Kidney glomerular epithelial cell (primary cell): ENCODE measurements at regions not wholly inside any gene's neighbourhood (a gene's known extent, or its start where the extent isn't known, plus 50 kb on each side); places are given as distances from the start of the nearest gene placed in this dataset.

Experiments
- DNase-seq: peaks from one replicate; lab custom pipeline; 2025; lab: John Stamatoyannopoulos, UW

DNA sequence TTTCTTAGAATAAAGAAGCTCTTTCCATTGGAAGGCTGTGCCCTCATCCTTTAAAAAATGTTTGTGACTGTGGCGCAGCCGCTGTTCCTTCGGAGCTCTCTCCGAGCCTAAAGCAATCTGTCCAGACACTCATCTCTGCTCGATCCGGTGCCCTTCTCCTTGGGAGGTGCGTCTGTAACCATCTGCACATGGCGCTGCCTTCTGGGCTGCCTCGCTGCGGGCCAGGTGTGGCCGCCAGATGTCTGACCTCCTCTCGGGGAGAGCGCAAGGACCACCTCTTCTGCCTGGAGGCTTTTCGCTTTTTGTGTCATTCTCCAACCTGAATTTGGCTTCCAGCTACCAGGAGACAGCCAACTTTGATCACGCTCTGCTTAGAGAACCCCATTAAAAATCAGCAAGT lies 153.4 kb upstream of the PTCH1 start:
- no peak for DNase-seq

DNA sequence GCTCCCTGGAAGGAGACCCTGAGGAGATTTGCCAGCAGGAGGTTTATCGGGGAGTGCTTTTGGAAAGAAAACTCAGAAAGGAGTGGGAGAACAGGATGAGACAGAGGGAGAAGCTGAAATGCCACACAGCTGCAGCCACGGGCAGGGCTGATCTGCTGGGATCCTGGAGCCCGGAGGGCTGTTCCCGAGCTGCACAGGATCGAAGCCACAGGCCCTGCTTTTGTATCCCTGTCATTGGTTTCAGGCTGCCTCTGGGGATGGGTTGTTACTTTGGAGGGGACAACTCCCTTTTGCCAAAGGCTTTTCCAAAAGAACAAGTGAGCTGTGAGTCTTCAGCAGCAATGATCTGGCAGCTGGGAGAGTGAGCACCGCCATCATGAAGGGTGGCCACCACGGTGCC lies 152.5 kb upstream of the PTCH1 start:
- DNase-seq = no peak

DNA sequence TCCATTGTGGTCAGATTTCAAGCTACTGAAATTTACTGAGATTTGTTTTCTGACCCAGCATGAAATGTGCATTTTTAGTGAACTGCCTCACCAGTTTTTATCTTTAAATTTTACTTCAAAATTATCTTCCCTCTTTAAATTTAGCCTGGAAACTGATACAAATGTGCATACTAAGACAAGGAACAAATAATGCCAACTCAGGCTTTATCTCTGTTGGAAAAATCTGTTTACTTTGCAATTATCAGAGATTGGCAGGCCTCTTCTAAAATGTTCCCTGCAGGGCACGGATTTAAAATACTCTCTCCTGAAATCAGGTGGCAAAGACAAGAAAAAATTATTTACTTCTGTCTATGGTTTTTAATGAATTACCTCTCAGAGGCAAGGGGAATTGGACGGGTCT lies 151.0 kb upstream of the PTCH1 start:
- no peak for DNase-seq

DNA sequence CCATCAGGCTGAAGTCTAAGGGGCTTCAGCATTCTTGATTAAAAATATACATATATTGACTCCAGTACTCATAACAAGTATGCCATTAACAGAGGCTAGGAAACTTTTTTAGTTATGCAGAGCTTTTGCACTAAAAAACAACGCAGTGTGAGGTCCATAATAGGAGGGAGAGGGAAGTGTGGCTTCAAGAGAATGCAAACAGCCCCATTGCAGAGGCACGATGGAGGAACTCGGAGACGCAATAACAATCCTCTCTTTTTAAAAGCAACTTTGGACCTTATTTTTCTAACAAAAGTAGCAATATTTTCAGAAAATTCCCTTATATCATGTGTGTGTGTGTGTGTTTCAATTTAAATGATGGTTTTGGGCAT lies 150.0 kb upstream of the PTCH1 start:
- DNase-seq = no peak

DNA sequence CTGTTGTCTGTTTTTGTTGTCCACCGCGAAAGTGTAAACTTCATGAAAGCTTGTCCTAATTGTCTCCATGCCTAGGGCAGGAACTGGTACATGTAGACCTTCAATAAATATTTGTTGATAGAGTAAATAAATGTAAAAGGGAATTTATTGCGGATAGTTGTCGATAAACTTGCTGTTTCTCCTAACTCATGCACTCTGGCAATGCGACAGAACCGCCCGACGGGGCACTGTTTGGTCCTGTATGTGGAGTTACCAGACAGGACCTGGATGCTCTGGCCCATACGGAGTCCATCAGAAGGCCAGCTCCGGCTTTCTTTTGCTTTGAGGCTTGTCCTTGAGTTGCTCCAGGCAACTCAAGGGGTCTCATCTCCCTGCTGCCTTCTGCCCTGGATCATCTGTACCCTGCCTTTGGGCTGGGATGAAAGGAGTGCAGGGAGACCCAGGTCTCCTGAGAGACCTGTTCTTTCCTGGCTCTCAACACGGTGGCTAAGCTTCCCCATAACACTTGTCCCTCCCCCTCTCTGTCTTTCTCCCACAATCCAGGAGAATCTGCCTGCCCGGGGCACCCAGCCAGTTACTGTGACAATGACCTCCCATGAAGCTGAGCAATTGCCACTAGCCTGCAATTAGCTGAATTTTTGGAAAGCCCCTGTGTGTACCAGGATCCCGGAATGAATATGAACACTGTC lies 149.5 kb upstream of the PTCH1 start:
- no peak for DNase-seq

DNA sequence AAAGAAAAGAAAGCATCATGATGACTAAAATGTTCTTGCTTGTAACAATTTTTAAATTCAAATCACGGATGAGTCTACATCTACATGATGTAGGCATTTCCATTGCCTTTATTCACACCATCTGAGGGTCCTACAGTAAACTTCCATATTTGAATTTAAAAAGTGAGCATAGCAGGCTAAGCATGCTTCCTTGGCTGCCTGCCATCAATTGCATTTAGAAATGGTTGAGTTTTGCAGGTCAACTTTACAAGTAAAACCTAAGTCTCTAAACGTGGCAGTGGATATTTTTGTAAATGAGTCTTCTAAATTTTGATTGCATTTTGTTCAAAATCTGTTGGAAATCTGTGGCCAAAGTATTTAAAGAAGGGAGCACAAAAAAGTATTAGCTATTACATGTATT lies 136.5 kb upstream of the PTCH1 start:
- DNase-seq = no peak

DNA sequence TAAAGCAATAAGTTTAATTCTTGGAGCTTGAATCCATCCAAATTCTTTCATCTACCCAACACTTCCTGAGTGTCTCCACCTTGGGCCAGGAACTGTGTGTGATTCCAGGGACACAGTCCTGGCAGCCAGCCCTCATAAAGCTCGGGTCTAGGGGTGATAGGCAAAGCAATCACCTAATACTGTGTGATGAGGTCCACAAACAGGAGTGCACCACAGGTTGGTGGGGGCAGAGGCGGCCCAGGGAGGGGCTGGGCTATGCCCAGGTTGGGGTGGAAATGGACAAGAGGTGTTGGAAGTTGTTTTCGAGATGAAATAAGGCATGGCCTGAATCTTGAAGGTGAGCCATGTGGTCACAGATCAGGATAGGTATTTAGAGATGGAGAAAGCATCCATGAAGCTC lies 133.9 kb upstream of the PTCH1 start:
- DNase-seq = no peak

DNA sequence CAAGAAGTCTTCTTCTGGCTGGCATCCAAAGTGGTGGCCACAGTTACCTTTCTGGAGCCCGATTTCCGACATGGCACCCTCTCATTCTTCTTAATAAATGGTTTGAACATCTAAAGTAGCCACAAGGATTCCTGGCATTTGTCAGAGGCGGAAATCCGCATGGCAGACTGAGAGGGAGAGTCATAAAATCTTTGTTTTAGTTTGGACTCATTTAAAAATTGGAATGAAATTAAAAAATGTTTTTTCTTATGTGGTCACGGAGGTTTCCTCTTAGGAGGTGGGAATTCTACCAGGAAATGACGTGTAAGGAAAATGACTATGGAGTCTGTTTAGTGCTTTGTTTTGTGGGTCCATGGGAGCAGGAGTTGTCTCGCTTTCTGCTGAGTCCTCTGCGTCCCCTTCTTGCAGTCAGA lies 133.0 kb upstream of the PTCH1 start:
- no peak for DNase-seq

DNA sequence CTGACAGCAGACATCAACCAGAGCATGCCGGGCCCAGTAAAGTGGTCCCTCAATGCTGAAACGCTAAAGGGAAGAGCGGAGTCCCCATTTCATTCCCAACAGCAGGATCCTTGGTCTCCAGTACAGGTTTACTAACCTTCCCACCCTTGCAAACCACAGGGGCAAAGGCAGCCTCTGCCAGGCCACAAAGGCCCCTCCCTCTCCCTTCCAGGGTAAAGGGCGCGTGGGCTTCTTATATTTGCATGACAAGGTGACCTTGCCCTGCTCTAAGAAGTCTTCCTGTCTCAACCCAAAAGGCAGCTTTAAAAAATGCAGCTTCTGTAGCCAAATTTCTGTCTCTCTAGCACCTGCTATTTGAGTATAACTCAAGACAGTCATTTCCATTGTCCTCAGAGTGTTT lies 131.5 kb upstream of the PTCH1 start:
- DNase-seq = no peak

DNA sequence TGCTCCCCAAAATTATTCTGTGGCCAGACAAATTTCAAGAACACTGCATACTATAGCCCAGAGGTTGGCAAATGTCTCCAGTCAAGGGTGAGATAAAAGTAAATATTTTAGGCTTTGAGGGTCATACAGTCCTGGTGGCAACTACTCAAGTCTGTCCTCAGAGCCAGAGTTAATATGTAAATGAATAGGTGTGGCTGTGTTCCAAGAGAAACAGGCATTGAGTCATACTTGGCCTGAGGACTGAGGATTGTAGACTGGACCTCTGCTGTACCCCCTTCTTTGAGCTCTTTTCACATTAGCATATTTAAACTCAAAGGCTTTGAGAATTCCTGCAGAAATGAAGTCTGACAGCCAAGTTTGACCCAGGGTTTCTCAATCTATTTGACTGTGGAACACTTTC lies 129.2 kb upstream of the PTCH1 start:
- DNase-seq = no peak

DNA sequence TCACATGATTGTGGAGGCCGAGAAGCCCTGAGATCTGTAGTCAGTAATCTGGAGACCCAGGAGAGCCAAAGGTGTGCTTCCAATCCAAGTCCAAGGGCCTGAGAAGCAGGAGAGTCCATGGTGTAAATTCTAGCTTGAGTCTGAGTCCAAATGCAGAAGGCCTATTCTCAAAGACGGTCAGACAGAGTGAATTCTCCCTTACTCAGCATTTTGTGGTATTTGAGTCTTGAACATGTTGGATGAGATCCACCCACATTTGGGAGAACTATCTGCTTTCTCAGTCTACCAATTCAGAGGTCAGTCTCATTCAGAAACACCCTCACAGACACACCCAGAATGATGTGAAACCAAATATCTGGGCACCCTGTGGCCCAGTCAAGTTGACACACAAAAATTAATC lies 128.8 kb upstream of the PTCH1 start:
- no peak for DNase-seq

DNA sequence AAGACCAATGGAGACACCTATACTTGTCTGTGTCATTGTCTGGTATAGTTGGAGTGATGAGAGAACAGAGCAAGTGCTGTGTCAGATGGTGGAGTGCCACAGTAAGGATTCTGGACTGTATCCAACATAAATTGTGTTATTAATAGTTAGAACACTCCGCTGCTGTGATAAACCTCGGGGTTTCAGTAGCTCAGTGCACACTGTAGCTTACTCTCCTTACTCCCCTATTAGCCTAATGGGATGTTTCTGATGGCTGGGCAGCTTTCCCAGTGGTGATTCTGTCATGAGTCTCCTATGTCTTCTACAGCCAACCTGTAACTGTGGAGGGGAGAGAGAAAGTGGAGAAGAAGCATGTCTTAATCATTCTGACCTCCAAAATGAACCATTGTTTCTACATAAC lies 127.6 kb upstream of the PTCH1 start:
- no peak for DNase-seq

DNA sequence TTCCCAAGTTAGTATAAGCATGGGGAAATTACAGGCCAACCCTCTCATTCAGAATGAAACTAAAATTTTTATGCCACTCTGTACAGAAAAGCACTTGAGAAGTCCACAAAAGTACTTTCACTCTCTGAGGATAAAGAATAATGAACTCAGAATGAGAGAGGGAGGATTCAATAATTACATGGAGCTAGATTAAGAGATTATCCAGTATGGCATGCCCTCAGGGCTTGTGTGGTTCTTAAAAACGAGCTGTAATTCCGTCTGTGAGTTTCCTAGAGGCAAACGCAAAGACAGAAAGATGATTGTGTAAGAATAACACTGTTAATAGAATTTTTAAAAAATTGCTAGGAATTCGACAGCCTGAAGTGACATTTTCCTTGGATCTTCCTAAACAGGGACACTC lies 126.8 kb upstream of the PTCH1 start:
- no peak for DNase-seq

DNA sequence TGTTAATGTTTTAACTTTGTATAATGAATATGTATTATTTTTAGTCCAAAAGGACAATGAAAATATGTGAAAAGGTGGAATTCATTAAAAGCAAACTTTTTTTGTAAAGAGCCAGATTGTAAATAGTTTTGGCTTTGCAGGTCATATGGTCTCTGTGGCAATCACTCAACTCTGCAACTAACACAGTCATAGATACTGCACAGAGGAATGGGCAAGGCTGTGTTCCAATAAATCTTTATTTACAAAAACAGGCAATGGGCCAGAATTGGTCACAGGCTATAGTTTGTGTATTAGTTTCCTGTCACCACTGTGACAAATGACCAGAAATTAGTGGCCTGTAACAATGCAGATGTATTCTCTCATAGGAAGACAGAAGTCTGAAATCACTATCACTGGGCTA lies 125.4 kb upstream of the PTCH1 start:
- DNase-seq = no peak

DNA sequence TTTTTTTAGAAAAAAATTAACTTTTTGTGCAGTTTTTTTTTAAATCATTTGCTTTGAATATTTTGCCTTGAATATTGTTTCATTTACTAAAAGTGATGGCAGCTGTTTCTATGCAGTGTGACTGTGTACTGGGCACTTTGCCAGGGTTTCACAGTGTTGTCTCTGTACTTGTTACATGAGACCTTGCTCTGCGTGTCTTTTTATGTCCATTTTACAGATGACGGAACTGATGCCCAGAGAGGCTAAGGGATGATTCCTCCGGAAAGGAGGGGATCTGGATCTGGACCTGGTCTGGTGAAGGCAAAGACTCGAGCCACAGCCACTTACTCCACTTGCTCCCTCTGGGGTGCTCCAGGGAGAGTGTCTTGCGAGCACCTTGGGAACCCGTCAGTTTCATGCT lies 124.8 kb upstream of the PTCH1 start:
- DNase-seq = no peak

DNA sequence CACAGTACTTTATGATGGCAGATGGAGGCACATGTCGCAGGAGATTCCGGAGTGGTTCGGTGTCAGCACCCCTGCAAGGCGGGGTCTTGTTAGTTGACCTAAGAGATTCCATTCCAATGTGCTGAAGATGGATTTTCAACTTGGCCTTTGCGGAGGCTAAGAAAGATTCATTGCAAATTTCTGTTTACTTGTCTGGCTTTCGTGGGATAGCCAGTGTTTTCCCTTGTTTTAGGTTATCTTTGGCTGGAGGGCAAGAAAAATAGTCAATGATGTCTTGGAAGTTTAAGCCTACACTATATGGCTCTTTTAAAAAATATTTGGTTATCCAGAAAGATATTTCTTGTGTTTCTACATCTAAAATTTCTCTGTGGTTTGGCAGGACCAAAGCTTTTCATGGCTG lies 123.6 kb upstream of the PTCH1 start:
- DNase-seq = no peak

DNA sequence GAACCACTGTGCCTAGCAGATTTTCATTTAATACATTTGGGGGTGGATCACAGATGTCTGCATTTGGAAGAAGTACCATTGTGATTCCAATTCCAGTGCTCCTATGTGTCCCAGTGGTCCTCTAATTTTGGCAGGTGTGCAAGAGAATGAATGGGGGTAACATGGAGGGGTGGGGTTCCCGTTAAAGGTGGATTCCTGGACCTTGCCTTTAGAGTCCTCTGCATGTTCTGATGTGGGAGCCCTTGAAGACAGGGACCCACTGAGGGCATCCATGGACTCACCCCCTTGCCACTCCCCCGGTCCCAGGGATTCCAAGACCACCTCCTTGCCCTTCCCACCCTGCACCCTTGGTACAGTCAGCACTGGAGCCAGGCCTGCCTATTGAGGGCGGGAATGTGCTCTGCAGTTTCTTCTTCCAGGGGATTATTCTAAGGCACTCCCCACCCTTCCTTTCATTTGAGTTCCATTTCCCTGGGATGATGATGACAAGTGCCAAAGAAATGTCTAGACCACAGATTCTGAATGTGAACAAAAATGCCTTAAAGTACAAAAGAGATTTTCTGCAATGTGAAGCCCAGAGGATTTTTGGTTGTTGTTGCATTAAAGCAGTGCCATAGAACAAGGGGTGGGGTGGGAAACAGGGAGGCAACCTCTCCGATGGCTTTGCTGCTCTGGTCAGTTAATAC lies 119.4 kb upstream of the PTCH1 start:
- no peak for DNase-seq

DNA sequence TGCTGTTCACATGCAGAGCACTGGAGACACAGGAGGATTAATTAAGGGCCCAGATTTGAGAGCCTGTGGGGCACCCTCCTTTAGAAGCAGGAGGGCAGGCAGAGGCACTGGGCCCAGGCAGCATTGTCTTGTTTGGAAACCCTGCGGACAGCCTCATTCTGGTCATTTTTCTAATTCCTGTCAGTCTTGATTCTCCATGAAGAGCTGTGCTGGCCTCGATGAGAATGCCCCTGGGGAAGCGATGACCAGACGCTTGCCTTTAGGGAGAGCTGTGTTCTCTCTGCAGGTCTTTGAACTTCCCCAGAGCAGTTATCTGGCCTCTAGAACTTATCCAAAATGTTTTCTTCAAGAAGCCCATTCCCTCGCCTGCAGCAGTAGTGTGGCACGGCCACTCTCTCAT lies 117.8 kb upstream of the PTCH1 start:
- no peak for DNase-seq

DNA sequence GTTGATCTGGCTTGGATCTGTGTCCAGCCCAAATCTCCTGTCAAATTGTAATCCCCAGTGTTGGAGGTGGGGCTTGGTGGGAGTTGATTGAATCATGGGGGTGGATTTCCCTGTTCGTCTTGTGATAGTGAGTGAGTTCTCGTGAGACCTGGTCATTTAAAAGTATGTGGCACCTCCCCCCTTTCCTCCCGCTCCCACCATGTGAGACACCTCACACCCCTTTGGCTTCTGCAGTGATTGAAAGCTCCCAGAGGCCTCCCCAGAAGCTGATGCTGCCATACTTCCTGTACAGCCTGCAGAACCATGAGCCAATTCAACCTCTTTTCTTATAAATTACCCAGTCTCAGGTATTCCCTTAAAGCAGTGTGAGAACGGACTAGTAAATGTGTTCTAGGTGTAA lies 117.3 kb upstream of the PTCH1 start:
- DNase-seq = no peak

DNA sequence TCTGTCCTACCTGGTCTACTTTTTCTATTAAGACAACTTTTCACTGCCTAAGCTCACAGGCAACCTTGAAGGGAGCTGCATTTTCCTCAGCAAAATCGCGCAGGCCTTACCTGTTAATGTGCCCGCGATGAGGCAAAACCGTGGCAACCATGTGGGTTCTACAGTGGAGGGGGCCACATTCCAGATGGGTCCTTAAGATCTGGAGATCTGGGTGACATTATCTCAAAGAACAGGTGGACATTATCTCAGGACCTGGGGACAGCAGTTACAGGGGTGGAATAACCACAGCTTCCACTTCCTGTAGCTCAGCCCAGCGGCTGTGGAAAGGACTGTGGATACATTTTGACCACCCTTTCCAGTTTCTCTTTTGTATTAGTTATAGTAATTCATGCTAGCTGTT lies 112.8 kb upstream of the PTCH1 start:
- no peak for DNase-seq

DNA sequence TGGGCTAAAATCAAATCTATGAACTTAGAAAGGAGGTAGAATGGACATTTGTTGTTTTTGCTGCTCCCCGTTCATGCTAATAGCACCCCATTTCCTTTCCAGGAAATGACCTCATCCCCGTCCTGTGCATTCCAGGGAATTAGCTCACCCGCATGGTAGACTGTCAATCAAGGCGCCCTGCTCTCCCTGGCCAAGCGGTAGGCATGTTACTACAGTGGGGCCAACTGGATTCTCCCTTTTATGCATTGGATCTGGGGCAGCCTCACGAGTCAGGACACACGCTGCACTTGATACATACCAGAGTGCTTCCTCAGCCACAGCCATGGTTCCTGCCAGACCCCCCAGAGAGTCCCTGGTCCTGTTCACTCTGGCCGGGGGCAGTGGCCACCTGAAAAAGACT lies 111.0 kb upstream of the PTCH1 start:
- peak; percentile 25 for DNase-seq

DNA sequence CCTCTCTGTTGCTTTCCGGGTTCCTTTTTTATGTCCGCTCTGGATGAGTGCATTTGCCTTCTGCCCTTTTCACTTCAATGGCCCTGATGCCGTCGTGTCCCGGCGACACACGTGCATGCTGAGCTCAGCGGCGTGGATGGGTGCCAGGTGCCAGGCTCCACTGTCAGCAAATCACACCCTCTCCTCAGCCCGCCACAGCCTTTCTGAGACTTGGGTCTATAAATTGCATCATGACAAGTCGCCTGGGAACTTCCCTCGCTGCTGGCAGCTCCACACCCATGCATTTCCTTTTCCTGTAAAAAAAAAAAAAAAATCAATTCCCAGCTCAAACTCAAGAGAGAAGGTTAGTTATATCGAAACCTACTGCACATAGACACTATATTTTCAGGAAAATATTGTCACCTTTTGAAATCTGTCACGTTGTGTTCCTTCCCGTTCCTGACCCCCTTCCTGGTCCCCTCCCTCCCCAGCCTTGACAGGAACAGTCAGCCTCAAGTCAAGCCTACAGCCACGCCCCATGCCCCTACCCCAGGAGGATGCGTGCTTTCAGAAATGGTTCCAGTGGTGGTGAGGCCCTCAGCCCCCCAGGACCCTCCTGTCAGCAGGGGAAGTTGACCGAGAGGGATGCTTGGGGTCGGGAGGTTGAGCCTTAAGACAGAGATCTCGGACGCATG lies 110.3 kb upstream of the PTCH1 start:
- no peak for DNase-seq

DNA sequence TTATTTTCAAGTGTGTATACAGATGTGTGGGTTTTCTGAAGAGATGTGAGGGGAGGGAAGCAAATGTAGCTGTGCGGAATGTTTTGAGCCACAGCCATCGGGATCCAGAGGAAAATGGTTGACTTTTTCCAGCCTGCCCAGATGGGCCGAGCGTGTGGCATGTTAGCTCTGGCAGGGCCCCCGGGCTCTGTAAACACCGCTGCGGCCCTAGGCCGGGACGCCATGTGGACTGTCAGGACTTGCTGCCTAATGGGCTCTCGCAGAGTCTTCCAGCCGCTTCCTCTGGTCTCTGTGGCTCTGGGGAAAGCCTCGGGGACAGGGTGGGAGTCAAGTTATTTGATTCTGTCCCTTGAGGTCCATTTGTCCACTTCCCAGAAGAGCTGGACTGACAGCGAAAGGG lies 109.6 kb upstream of the PTCH1 start:
- DNase-seq = no peak

DNA sequence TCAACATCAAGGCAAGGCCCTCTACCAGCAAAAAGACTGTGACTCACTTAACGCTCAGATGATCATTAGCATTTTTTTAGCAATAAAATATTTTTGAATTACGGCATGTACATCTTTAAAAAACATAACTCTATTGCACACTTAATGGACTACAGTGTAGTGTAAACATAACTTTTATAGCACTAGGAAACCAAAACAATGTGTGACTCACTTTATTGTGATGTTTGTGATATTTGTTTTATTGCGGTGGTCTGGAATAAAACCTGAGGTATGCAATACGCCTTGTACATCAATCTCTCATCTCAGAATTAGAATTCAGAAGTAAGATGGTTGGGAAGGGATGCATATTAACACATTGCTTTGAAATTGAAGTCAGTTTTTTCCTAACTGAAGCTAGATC lies 106.9 kb upstream of the PTCH1 start:
- DNase-seq = no peak
